ENCODE measurements at regions not wholly inside any gene's neighbourhood (a gene's known extent, or its start where the extent isn't known, plus 50 kb on each side); places are given as distances from the start of the nearest gene placed in this dataset.

- no peak for TF ChIP-seq POLR2AphosphoS5 (IDR thresholded peaks at IDR 0.05)
- no peak for TF ChIP-seq CTCF (IDR thresholded peaks at IDR 0.05)
- no peak for TF ChIP-seq POLR2A (IDR thresholded peaks at IDR 0.05)
Observed at GRCh38 chr10:118513174-118513573, 82.3 kb downstream of the PRLHR start.
